ENCODE measurements at regions not wholly inside any gene's neighbourhood (a gene's known extent, or its start where the extent isn't known, plus 50 kb on each side); places are given as distances from the start of the nearest gene placed in this dataset.

GRCh38 chr5:120375248-120375647 lies 88.9 kb upstream of the PRR16 start:
- intact Hi-C loops (cut with micrococcal nuclease): no loop called here
- no peak for DNase-seq
- no peak for TF ChIP-seq CTCF (IDR thresholded peaks at IDR 0.05)
- H3K4me2 ChIP-seq (replicated peaks; ENCODE audit: extremely low read depth, low read length, poor library complexity, severe bottlenecking): no peak overlapping the region
- no peaks in the 10 kb centered on the region for H3K4me1 Mint-ChIP-seq
- no peaks in the 10 kb centered on the region for H4K20me1 ChIP-seq (ENCODE audit: insufficient read depth, low read length)
- H3K36me3 ChIP-seq (replicated peaks in 1 of 2; ENCODE audit: control insufficient read depth in 1 of 2, insufficient read depth in 2 of 2, low read length in 2 of 2): no peaks in the 10 kb centered on the region
- no peak overlapping the region for H3K27ac Mint-ChIP-seq
- WGBS (ENCODE audit: insufficient coverage): no CpG with 5 or more reads among the region's 1 CpG
- H3K4me1 ChIP-seq (ENCODE audit: control insufficient read depth in 1 of 2, insufficient read depth in 2 of 2, low read length in 2 of 2): no peaks in the 10 kb centered on the region
- no peaks in the 10 kb centered on the region for H3K79me2 ChIP-seq (ENCODE audit: insufficient read depth, low read length)
- H3K27me3 Mint-ChIP-seq (ENCODE audit: low read depth in 3 of 3): no peaks in the 10 kb centered on the region
- peaks cover 2 to 3% of the 10 kb centered on the region in 2 donors for H3K36me3 Mint-ChIP-seq
- no peaks in the 10 kb centered on the region for H3K27me3 ChIP-seq (ENCODE audit: control insufficient read depth in 2 of 2, insufficient read depth in 2 of 2, low read length in 2 of 2)
- H3K9me3 ChIP-seq (replicated peaks in 1 of 2; ENCODE audit: control insufficient read depth in 1 of 2, insufficient read depth in 1 of 2, low read length in 2 of 2): peaks cover 20 to 22% of the 10 kb centered on the region in 2 donors
- H3K9ac ChIP-seq (ENCODE audit: insufficient read depth, low read length, poor library complexity, severe bottlenecking): no peak overlapping the region
- no peak overlapping the region for H3K4me3 ChIP-seq (replicated peaks in 1 of 3; ENCODE audit: low read depth in 2 of 3, low read length in 3 of 3)
- H3K4me3 Mint-ChIP-seq: no peak overlapping the region
- no peak overlapping the region for H3K27ac ChIP-seq (ENCODE audit: low read depth in 1 of 2, low read length in 2 of 2)
- no peak overlapping the region for H2AFZ ChIP-seq (ENCODE audit: insufficient read depth, low read depth, low read length, poor library complexity, severe bottlenecking)
- H3K9me3 Mint-ChIP-seq: peaks cover 15 to 25% (median 20%) of the 10 kb centered on the region in 7 donors

GRCh38 chr5:120380644-120381043 lies 83.5 kb upstream of the PRR16 start:
- H3K9ac ChIP-seq (ENCODE audit: insufficient read depth, low read length, poor library complexity, severe bottlenecking): no peak overlapping the region
- H3K4me2 ChIP-seq (replicated peaks; ENCODE audit: extremely low read depth, low read length, poor library complexity, severe bottlenecking): no peak overlapping the region
- H3K4me3 ChIP-seq (replicated peaks in 1 of 3; ENCODE audit: low read depth in 2 of 3, low read length in 3 of 3): no peak overlapping the region
- no peaks in the 10 kb centered on the region for H4K20me1 ChIP-seq (ENCODE audit: insufficient read depth, low read length)
- no peaks in the 10 kb centered on the region for H3K79me2 ChIP-seq (ENCODE audit: insufficient read depth, low read length)
- H3K27ac ChIP-seq (ENCODE audit: low read depth in 1 of 2, low read length in 2 of 2): no peak overlapping the region
- no peak for TF ChIP-seq CTCF (IDR thresholded peaks at IDR 0.05)
- WGBS (ENCODE audit: insufficient coverage): no CpG with 5 or more reads among the region's 1 CpG
- DNase-seq: no peak
- intact Hi-C loops (cut with micrococcal nuclease): no loop called here
- H3K27ac Mint-ChIP-seq: no peak overlapping the region
- H3K27me3 Mint-ChIP-seq (ENCODE audit: low read depth in 3 of 3): no peaks in the 10 kb centered on the region
- no peak overlapping the region for H3K4me3 Mint-ChIP-seq
- H3K4me1 ChIP-seq (ENCODE audit: control insufficient read depth in 1 of 2, insufficient read depth in 2 of 2, low read length in 2 of 2): no peaks in the 10 kb centered on the region
- H3K27me3 ChIP-seq (ENCODE audit: control insufficient read depth in 2 of 2, insufficient read depth in 2 of 2, low read length in 2 of 2): no peaks in the 10 kb centered on the region
- H3K36me3 Mint-ChIP-seq: peaks cover 2 to 3% of the 10 kb centered on the region in 2 donors
- H2AFZ ChIP-seq (ENCODE audit: insufficient read depth, low read depth, low read length, poor library complexity, severe bottlenecking): no peak overlapping the region
- peaks cover 20 to 23% of the 10 kb centered on the region in 2 donors for H3K9me3 ChIP-seq (replicated peaks in 1 of 2; ENCODE audit: control insufficient read depth in 1 of 2, insufficient read depth in 1 of 2, low read length in 2 of 2)
- no peaks in the 10 kb centered on the region for H3K36me3 ChIP-seq (replicated peaks in 1 of 2; ENCODE audit: control insufficient read depth in 1 of 2, insufficient read depth in 2 of 2, low read length in 2 of 2)
- H3K9me3 Mint-ChIP-seq: peaks cover 15 to 30% (median 24%) of the 10 kb centered on the region in 7 donors
- H3K4me1 Mint-ChIP-seq: no peaks in the 10 kb centered on the region
